ENCODE measurements at regions not wholly inside any gene's neighbourhood (a gene's known extent, or its start where the extent isn't known, plus 50 kb on each side); places are given as distances from the start of the nearest gene placed in this dataset.

DNA sequence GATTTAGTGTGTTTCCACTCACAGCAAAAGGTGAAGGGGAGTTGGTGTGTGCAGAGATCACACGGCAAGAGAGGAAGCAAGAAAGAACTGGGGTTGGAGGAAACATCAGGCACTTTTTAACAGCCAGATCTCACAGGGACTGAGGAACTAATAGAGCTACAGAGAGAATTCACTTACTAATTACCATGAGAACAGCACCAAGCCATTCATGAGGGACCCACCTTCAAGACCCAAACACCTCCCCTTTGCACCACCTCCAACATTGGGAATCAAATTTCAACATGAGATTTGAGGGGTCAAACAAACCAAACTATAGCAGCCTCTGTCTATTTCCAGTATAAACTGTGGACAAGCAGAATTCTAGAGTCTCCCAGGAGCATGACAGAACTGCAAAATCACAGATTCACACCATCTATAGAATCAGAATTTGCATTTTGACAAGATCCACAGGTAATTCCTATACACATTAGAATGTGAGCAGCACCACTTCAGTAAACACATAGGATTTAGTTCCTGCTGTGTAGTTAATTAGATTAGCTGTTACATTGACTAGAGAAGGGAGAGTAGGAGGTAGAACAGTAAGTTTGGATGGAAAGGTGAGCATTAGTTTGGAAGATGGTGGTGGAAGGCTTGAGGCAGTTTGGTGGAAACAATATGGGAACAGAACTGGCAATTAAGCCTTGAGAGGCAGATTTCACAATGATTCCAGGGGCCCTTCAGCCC lies 311.7 kb downstream of the NSUN3 start:
- TF ChIP-seq EZH2 (IDR thresholded peaks at IDR 0.05) (no peak), POLR2AphosphoS5 (IDR thresholded peaks at IDR 0.05; ENCODE audit: borderline replicate concordance, low read depth, low read length) (no peak), FOXP2 (optimal IDR thresholded peaks at IDR 0.05; ENCODE audit: control extremely low read depth, extremely low read length, insufficient read depth) (no peak)

All from SK-N-MC (cell line).